Liver (tissue), 8 donors: ENCODE measurements at regions not wholly inside any gene's neighbourhood (a gene's known extent, or its start where the extent isn't known, plus 50 kb on each side); places are given as distances from the start of the nearest gene placed in this dataset.

Experiments used
- DNase-seq: peaks from one replicate; pipeline ENCODE4 v3.0.0-alpha.2; 2017; ENCODE audit warnings: low spot score
- H3K27ac ChIP-seq, 2 donors: one replicate each; pipeline ENCODE4 v1.7.0; 2013; ENCODE audit warnings: inconsistent platforms in 2 of 2, low read length in 2 of 2, control low read depth in 1 of 2, low read depth in 1 of 2, mild to moderate bottlenecking in 1 of 2
- H3K27me3 ChIP-seq, 4 donors: one replicate each; pipeline versions ENCODE4 v1.6.1 to v1.7.0; 2013; ENCODE audit warnings: low read length in 3 of 4, inconsistent platforms in 1 of 4, mild to moderate bottlenecking in 1 of 4, moderate library complexity in 1 of 4; ENCODE audit not compliant: control insufficient read depth in 4 of 4, insufficient read depth in 4 of 4
- H3K36me3 ChIP-seq, 4 donors: one replicate each; pipeline versions ENCODE4 v1.6.1 to v1.7.0; 2013; ENCODE audit warnings: low read length in 3 of 4, mild to moderate bottlenecking in 3 of 4, low read depth in 1 of 4, moderate library complexity in 1 of 4; ENCODE audit not compliant: control insufficient read depth in 4 of 4, insufficient read depth in 3 of 4
- H3K4me1 ChIP-seq, 4 donors: one replicate each; pipeline versions ENCODE4 v1.6.1 to v1.7.0; 2013; ENCODE audit warnings: low read length in 3 of 4, mild to moderate bottlenecking in 3 of 4, moderate library complexity in 1 of 4; ENCODE audit not compliant: control insufficient read depth in 4 of 4, insufficient read depth in 4 of 4
- H3K4me3 ChIP-seq, 3 donors: one replicate each; pipeline versions ENCODE4 v1.6.1 to v1.7.0; 2013; ENCODE audit warnings: low read length in 3 of 3, control low read depth in 1 of 3, low read depth in 1 of 3, mild to moderate bottlenecking in 1 of 3
- H3K9ac ChIP-seq, 2 donors: one replicate each; pipeline ENCODE4 v1.7.0; 2013; ENCODE audit warnings: low read length in 2 of 2, mild to moderate bottlenecking in 2 of 2, moderate library complexity in 2 of 2, control low read depth in 1 of 2, low read depth in 1 of 2
- H3K9me3 ChIP-seq, 4 donors: one replicate each; pipeline versions ENCODE4 v1.6.1 to v1.7.0; 2013; ENCODE audit warnings: low read length in 3 of 4; ENCODE audit not compliant: control insufficient read depth in 4 of 4
- ATF3 ChIP-seq: IDR thresholded peaks from 2 replicates; pipeline ENCODE4 v1.6.1; 2016; ENCODE audit warnings: antibody characterized with exemption
- CTCF ChIP-seq: fragments of 150-350 bp; IDR thresholded peaks from 2 replicates; pipeline ENCODE4 v1.5.1; 2017; ENCODE audit warnings: improper control_type of control experiment, low read depth, low read length; ENCODE audit not compliant: missing input control
- FOXA1 ChIP-seq: IDR thresholded peaks from 2 replicates; pipeline ENCODE4 v1.6.1; 2016; ENCODE audit warnings: antibody characterized with exemption
- FOXA2 ChIP-seq: IDR thresholded peaks from 2 replicates; pipeline ENCODE4 v1.6.1; 2016; ENCODE audit warnings: antibody characterized with exemption
- GABPA ChIP-seq, 2 donors: IDR thresholded peaks in 1 of 2; conservative IDR thresholded peaks in 1 of 2; 2 replicates each; pipeline ENCODE4 v1.6.1; 2016; ENCODE audit warnings: antibody characterized with exemption in 2 of 2, mild to moderate bottlenecking in 1 of 2, moderate library complexity in 1 of 2
- HNF4A ChIP-seq, 2 donors: conservative IDR thresholded peaks; 2 replicates each; pipeline ENCODE4 v1.6.1; 2016; ENCODE audit warnings: antibody characterized with exemption in 2 of 2, mild to moderate bottlenecking in 2 of 2
- JUND ChIP-seq, 2 donors: IDR thresholded peaks; 2 replicates each; pipeline ENCODE4 v1.6.1; 2016; ENCODE audit warnings: antibody characterized with exemption in 2 of 2
- MAX ChIP-seq: IDR thresholded peaks from 2 replicates; pipeline ENCODE4 v1.6.1; 2016; ENCODE audit warnings: antibody characterized with exemption
- NR2F2 ChIP-seq: IDR thresholded peaks from 2 replicates; pipeline ENCODE4 v1.6.1; 2016; ENCODE audit warnings: antibody characterized with exemption
- RAD21 ChIP-seq, 2 donors: IDR thresholded peaks; 2 replicates each; pipeline ENCODE4 v1.6.1; 2016; ENCODE audit warnings: antibody characterized with exemption in 2 of 2, mild to moderate bottlenecking in 2 of 2
- REST ChIP-seq: IDR thresholded peaks from 2 replicates; pipeline ENCODE4 v1.6.1; 2016; ENCODE audit warnings: antibody characterized with exemption, mild to moderate bottlenecking
- TAF1 ChIP-seq: conservative IDR thresholded peaks from 2 replicates; pipeline ENCODE4 v1.6.1; 2016; ENCODE audit warnings: antibody characterized with exemption, mild to moderate bottlenecking
- YY1 ChIP-seq: IDR thresholded peaks from 2 replicates; pipeline ENCODE4 v1.6.1; 2016; ENCODE audit warnings: antibody characterized with exemption, mild to moderate bottlenecking
- ZBTB33 ChIP-seq: IDR thresholded peaks from 2 replicates; pipeline ENCODE4 v1.6.1; 2016; ENCODE audit warnings: antibody characterized with exemption
- WGBS: extraction: QIAGEN DNeasy Blood & Tissue Kit; methylation state at CpG from one replicate; pipeline ENCODE4 v1.1.7; 2013; 5-methylcytosine and 5-hydroxymethylcytosine counted together
- donor health status: healthy.
- donor health status: healthy.
- donor health status: healthy.
- donor health status: healthy.
- donor health status: healthy.

GRCh38 chr11:44506375-44507016 is 59.0 kb upstream of the CD82 start:
- Histone ChIP-seq H3K9me3 (peaks cover 0 to 4% (median 3%) of the 10 kb centered on the region in 4 donors), H3K36me3 (no peaks in the 10 kb centered on the region), H3K27ac (no peak overlapping the region), H3K9ac (no peak overlapping the region), H3K4me3 (no peak overlapping the region), H3K4me1 (no peaks in the 10 kb centered on the region), H3K27me3 (peaks cover 0 to 2% (median 0%) of the 10 kb centered on the region in 4 donors)
- TF ChIP-seq TAF1 (no peak), GABPA (IDR thresholded peaks at IDR 0.05 in 1 of 2, conservative IDR thresholded peaks at IDR 0.05 in 1 of 2) (no peak), HNF4A (conservative IDR thresholded peaks at IDR 0.05) (no peak), ATF3 (no peak), YY1 (no peak), RAD21 (IDR thresholded peaks at IDR 0.05) (no peak), CTCF (no peak), REST (no peak), ZBTB33 (no peak), NR2F2 (no peak), FOXA2 (no peak), MAX (no peak), FOXA1 (no peak)
- DNase-seq: no peak
- 72% methylated on average over 7 of the region's 7 CpGs for WGBS

- Histone ChIP-seq H3K9me3 (peaks cover 0 to 4% (median 3%) of the 10 kb centered on the region in 4 donors), H3K27ac (no peak overlapping the region), H3K4me1 (no peaks in the 10 kb centered on the region), H3K36me3 (no peaks in the 10 kb centered on the region), H3K4me3 (no peak overlapping the region), H3K9ac (no peak overlapping the region), H3K27me3 (peaks cover 0 to 2% (median 0%) of the 10 kb centered on the region in 4 donors)
- WGBS: 98% methylated on average over 3 of the region's 3 CpGs
- DNase-seq: no peak
- no peak for TF ChIP-seq JUND (IDR thresholded peaks at IDR 0.05)
- no peak for TF ChIP-seq RAD21 (IDR thresholded peaks at IDR 0.05)
- no peak for TF ChIP-seq NR2F2
- no peak for TF ChIP-seq GABPA (IDR thresholded peaks at IDR 0.05 in 1 of 2, conservative IDR thresholded peaks at IDR 0.05 in 1 of 2)
- no peak for TF ChIP-seq REST
These were observed 58.0 kb upstream of the CD82 start for GRCh38 chr11:44507491-44507890.
